DOHH2 (cell line): ENCODE measurements at regions not wholly inside any gene's neighbourhood (a gene's known extent, or its start where the extent isn't known, plus 50 kb on each side); places are given as distances from the start of the nearest gene placed in this dataset.
"Not testable (repeated sequence)": the region's sequence is repeated elsewhere in the genome, so short reads cannot be mapped to it uniquely, and the experiment has no call there.

Experiments used
- H3F3A ChIP-seq: fragments of 200-600 bp; sonication (generic), shearing (Covaris generic); 2 replicates; pipeline ENCODE4 v1.6.0; 2016; ENCODE audit warnings: antibody characterized with exemption, mild to moderate bottlenecking; ENCODE audit not compliant: control insufficient read depth, insufficient read depth
- H3K27ac ChIP-seq: fragments of 200-600 bp; sonication (generic); 2 replicates; pipeline ENCODE4 v1.5.1; 2014; ENCODE audit warnings: low read depth, mild to moderate bottlenecking, low read length, moderate library complexity
- H3K27me3 ChIP-seq: fragments of 200-600 bp; sonication (generic); 2 replicates; pipeline ENCODE4 v1.6.1; 2014; ENCODE audit warnings: mild to moderate bottlenecking, low read length, mixed read lengths; ENCODE audit not compliant: control insufficient read depth
- H3K36me3 ChIP-seq: fragments of 200-600 bp; sonication (generic); 2 replicates; pipeline ENCODE4 v1.6.1; 2014; ENCODE audit warnings: mild to moderate bottlenecking, low read length, moderate library complexity, mixed read lengths; ENCODE audit not compliant: control insufficient read depth
- H3K4me1 ChIP-seq: fragments of 200-600 bp; sonication (generic); 2 replicates; pipeline ENCODE4 v1.6.1; 2014; ENCODE audit warnings: mild to moderate bottlenecking, low read length, mixed read lengths; ENCODE audit not compliant: control insufficient read depth
- H3K4me2 ChIP-seq: fragments of 200-600 bp; sonication (generic); 2 replicates; pipeline ENCODE4 v1.6.0; 2014; ENCODE audit warnings: mild to moderate bottlenecking, low read length, moderate library complexity
- H3K4me3 ChIP-seq: fragments of 200-600 bp; sonication (generic); 2 replicates; pipeline ENCODE4 v1.5.1; 2014; ENCODE audit warnings: mild to moderate bottlenecking, low read length, mixed read lengths
- H3K79me2 ChIP-seq: fragments of 200-600 bp; sonication (generic); 2 replicates; pipeline ENCODE4 v1.6.1; 2014; ENCODE audit warnings: mild to moderate bottlenecking, low read length, mixed read lengths; ENCODE audit not compliant: control insufficient read depth
- H3K9me2 ChIP-seq: fragments of 200-600 bp; sonication (generic); replicated peaks from 2 replicates; pipeline ENCODE4 v1.6.1; 2014; ENCODE audit warnings: mild to moderate bottlenecking, low read length, mixed read lengths; ENCODE audit not compliant: control insufficient read depth
- H3K9me3 ChIP-seq: fragments of 200-600 bp; sonication (generic); 2 replicates; pipeline ENCODE4 v1.6.1; 2014; ENCODE audit warnings: antibody characterized with exemption, low read length, mixed read lengths; ENCODE audit not compliant: control insufficient read depth, insufficient read depth
- H4K20me1 ChIP-seq: fragments of 200-600 bp; sonication (generic); 2 replicates; pipeline ENCODE4 v1.6.0; 2014; ENCODE audit warnings: low read depth, mild to moderate bottlenecking, antibody characterized with exemption, low read length, moderate library complexity; ENCODE audit not compliant: control insufficient read depth, insufficient read depth
- CTCF ChIP-seq: fragments of 200-600 bp; sonication (generic); IDR thresholded peaks from one replicate; pipeline ENCODE4 v1.5.1; 2014; ENCODE audit warnings: antibody characterized with exemption, mild to moderate bottlenecking, low read depth, low read length; ENCODE audit not compliant: poor library complexity, severe bottlenecking
- EZH2phosphoT487 ChIP-seq: fragments of 200-600 bp; sonication (generic); IDR thresholded peaks from 2 replicates; pipeline ENCODE4 v1.6.1; 2017; ENCODE audit warnings: borderline replicate concordance, mild to moderate bottlenecking, antibody characterized with exemption, low read length, moderate library complexity, mixed read lengths

GRCh38 chr6:27854421-27854820, 57.8 kb downstream of the OR2B2 start:
- Histone ChIP-seq H3K9me2 (no peaks in the 10 kb centered on the region), H3K27me3 (no peaks in the 10 kb centered on the region), H3K79me2 (no peaks in the 10 kb centered on the region), H3K4me3 (no peak overlapping the region), H3K9me3 (no peaks in the 10 kb centered on the region), H4K20me1 (no peaks in the 10 kb centered on the region), H3K36me3 (no peaks in the 10 kb centered on the region), H3K4me2 (peak overlapping the region; percentile 37), H3F3A (0 out of 2 replicates have a peak, but pooled peaks cover 6% of the 10 kb centered on the region), H3K27ac (no peak overlapping the region), H3K4me1 (peaks cover 9% of the 10 kb centered on the region)
- no peak for TF ChIP-seq EZH2phosphoT487
- TF ChIP-seq CTCF = no peak

- H3K4me1 ChIP-seq = peaks cover 9% of the 10 kb centered on the region
- no peaks in the 10 kb centered on the region for H3K9me3 ChIP-seq
- H4K20me1 ChIP-seq = no peaks in the 10 kb centered on the region
- no peak overlapping the region for H3K4me2 ChIP-seq
- H3K9me2 ChIP-seq = no peaks in the 10 kb centered on the region
- H3K27ac ChIP-seq = no peak overlapping the region
- no peak overlapping the region for H3K4me3 ChIP-seq
- TF ChIP-seq CTCF = no peak
- no peak for TF ChIP-seq EZH2phosphoT487
- no peaks in the 10 kb centered on the region for H3K79me2 ChIP-seq
- H3K27me3 ChIP-seq = no peaks in the 10 kb centered on the region
- no peaks in the 10 kb centered on the region for H3F3A ChIP-seq
- H3K36me3 ChIP-seq = no peaks in the 10 kb centered on the region
Observed at GRCh38 chr6:27851440-27851839, 60.8 kb downstream of the OR2B2 start.

- H4K20me1 ChIP-seq, H3K9me3 ChIP-seq, H3K27ac ChIP-seq, H3K4me2 ChIP-seq, H3K9me2 ChIP-seq, H3K79me2 ChIP-seq, H3K36me3 ChIP-seq, H3K4me3 ChIP-seq, H3K4me1 ChIP-seq, H3F3A ChIP-seq, H3K27me3 ChIP-seq: not testable (repeated sequence)
Observed at GRCh38 chr6:27849001-27849400, 63.2 kb downstream of the OR2B2 start.

GRCh38 chr6:27847706-27848105, 64.5 kb downstream of the OR2B2 start:
- H3K4me1 ChIP-seq = no peaks in the 10 kb centered on the region
- no peaks in the 10 kb centered on the region for H3K27me3 ChIP-seq
- TF ChIP-seq EZH2phosphoT487 (no peak), CTCF (no peak)
- H3K4me3 ChIP-seq = no peak overlapping the region
- no peaks in the 10 kb centered on the region for H3K79me2 ChIP-seq
- H3K9me3 ChIP-seq = no peaks in the 10 kb centered on the region
- H3K27ac ChIP-seq = no peak overlapping the region
- H3F3A ChIP-seq = no peaks in the 10 kb centered on the region
- H3K9me2 ChIP-seq = no peaks in the 10 kb centered on the region
- no peaks in the 10 kb centered on the region for H3K36me3 ChIP-seq
- no peaks in the 10 kb centered on the region for H4K20me1 ChIP-seq
- no peak overlapping the region for H3K4me2 ChIP-seq
